ENCODE measurements at regions not wholly inside any gene's neighbourhood (a gene's known extent, or its start where the extent isn't known, plus 50 kb on each side); places are given as distances from the start of the nearest gene placed in this dataset.

DNA sequence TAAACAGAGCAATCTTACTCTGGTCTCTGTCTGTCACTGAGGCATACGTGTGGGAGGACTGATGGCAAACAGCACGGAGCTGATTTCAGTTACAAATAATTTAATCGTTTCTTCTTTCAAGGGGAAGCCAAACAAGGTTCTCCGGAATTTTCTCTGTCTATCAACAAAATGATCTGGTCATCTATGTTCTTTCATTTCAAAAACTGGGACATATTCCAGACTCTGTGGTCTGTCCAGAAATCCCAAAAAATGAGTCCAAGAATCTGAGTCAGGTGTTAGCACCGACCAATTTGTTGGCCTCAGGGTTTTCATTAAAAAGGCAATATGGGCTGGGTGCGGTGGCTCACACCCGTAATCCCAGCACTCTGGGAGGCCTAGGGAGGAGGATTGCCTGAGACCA, 69.9 kb upstream of the ZNF608 start:
- Histone ChIP-seq H3K4me1 (ENCODE audit: control insufficient read depth, insufficient read depth, low read length) (no peaks in the 10 kb centered on the region), H3K79me2 (ENCODE audit: control insufficient read depth, insufficient read depth, low read length) (no peaks in the 10 kb centered on the region), H3K9me3 (replicated peaks; ENCODE audit: control insufficient read depth, insufficient read depth, low read length) (no peaks in the 10 kb centered on the region; the same call in 2 of the 3 replicates), H3K9ac (ENCODE audit: control insufficient read depth, insufficient read depth, low read length) (no peak overlapping the region), H3K4me2 (ENCODE audit: control insufficient read depth, insufficient read depth) (no peak overlapping the region), H2AFZ (ENCODE audit: control insufficient read depth, low read depth, low read length) (no peak overlapping the region), H3K27ac (ENCODE audit: control insufficient read depth, insufficient read depth) (no peak overlapping the region), H3K36me3 (ENCODE audit: control insufficient read depth in 2 of 2, insufficient read depth in 2 of 2, low read length in 1 of 2) (no peaks in the 10 kb centered on the region), H4K20me1 (ENCODE audit: control insufficient read depth, insufficient read depth) (no peaks in the 10 kb centered on the region), H3K27me3 (replicated peaks in 1 of 2; ENCODE audit: control insufficient read depth in 2 of 2, insufficient read depth in 2 of 2, low read length in 1 of 2) (no peaks in the 10 kb centered on the region), H3K4me3 (no peak overlapping the region)
- CTCF ChIA-PET = interaction anchor here (0.6 kb wide), 1 partner anchor 11 kb away, joined by 3 read pairs; no protein-coding TSS in a partner anchor
- POLR2A ChIA-PET = no interaction called here
- ATAC-seq = no peak
- intact Hi-C loops (cut with micrococcal nuclease; ENCODE audit: unreplicated experiment) = no loop called here
- no peak for TF ChIP-seq RAD51 (IDR thresholded peaks at IDR 0.05)
- no peak for TF ChIP-seq PAX5 (IDR thresholded peaks at IDR 0.05; ENCODE audit: borderline replicate concordance, low read depth, low read length)
- TF ChIP-seq, protein P1, sequence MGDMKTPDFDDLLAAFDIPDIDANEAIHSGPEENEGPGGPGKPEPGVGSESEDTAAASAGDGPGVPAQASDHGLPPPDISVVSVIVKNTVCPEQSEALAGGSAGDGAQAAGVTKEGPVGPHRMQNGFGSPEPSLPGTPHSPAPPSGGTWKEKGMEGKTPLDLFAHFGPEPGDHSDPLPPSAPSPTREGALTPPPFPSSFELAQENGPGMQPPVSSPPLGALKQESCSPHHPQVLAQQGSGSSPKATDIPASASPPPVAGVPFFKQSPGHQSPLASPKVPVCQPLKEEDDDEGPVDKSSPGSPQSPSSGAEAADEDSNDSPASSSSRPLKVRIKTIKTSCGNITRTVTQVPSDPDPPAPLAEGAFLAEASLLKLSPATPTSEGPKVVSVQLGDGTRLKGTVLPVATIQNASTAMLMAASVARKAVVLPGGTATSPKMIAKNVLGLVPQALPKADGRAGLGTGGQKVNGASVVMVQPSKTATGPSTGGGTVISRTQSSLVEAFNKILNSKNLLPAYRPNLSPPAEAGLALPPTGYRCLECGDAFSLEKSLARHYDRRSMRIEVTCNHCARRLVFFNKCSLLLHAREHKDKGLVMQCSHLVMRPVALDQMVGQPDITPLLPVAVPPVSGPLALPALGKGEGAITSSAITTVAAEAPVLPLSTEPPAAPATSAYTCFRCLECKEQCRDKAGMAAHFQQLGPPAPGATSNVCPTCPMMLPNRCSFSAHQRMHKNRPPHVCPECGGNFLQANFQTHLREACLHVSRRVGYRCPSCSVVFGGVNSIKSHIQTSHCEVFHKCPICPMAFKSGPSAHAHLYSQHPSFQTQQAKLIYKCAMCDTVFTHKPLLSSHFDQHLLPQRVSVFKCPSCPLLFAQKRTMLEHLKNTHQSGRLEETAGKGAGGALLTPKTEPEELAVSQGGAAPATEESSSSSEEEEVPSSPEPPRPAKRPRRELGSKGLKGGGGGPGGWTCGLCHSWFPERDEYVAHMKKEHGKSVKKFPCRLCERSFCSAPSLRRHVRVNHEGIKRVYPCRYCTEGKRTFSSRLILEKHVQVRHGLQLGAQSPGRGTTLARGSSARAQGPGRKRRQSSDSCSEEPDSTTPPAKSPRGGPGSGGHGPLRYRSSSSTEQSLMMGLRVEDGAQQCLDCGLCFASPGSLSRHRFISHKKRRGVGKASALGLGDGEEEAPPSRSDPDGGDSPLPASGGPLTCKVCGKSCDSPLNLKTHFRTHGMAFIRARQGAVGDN (IDR thresholded peaks at IDR 0.05) = no peak
- TF ChIP-seq PML (IDR thresholded peaks at IDR 0.05; ENCODE audit: low read length) = no peak
- no peak for TF ChIP-seq CBX3 (IDR thresholded peaks at IDR 0.05; ENCODE audit: borderline replicate concordance, low read depth)
- no peak for TF ChIP-seq POLR2AphosphoS2 (IDR thresholded peaks at IDR 0.05; ENCODE audit: low read depth, low read length)
- no peak for TF ChIP-seq RB1 (IDR thresholded peaks at IDR 0.05; ENCODE audit: borderline replicate concordance)
- no peak for TF ChIP-seq YY1 (IDR thresholded peaks at IDR 0.05; ENCODE audit: low read depth, low read length)
- no peak for TF ChIP-seq EED (IDR thresholded peaks at IDR 0.05; ENCODE audit: low read depth)
- no peak for TF ChIP-seq PRDM15 (CRISPR knock-in tag; IDR thresholded peaks at IDR 0.05)
- TF ChIP-seq EP300 (IDR thresholded peaks at IDR 0.05; ENCODE audit: borderline replicate concordance in 1 of 2, control insufficient read depth in 1 of 2, low read depth in 2 of 2, low read length in 2 of 2) = no peak
- no peak for TF ChIP-seq YBX1 (IDR thresholded peaks at IDR 0.05)
- TF ChIP-seq, protein P2, sequence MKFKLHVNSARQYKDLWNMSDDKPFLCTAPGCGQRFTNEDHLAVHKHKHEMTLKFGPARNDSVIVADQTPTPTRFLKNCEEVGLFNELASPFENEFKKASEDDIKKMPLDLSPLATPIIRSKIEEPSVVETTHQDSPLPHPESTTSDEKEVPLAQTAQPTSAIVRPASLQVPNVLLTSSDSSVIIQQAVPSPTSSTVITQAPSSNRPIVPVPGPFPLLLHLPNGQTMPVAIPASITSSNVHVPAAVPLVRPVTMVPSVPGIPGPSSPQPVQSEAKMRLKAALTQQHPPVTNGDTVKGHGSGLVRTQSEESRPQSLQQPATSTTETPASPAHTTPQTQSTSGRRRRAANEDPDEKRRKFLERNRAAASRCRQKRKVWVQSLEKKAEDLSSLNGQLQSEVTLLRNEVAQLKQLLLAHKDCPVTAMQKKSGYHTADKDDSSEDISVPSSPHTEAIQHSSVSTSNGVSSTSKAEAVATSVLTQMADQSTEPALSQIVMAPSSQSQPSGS (IDR thresholded peaks at IDR 0.05; ENCODE audit: low read length) = no peak
- TF ChIP-seq TCF7 (IDR thresholded peaks at IDR 0.05; ENCODE audit: borderline replicate concordance) = no peak
- FAIRE-seq = no peak
- in situ Hi-C loops (cut with MboI) = no loop called here
- no peak for DNase-seq (ENCODE audit: low read depth, low spot score)
- RAD21 ChIA-PET (ENCODE audit: unreplicated experiment) = no interaction called here
- no TSS peak for BruUV-seq (replicated peaks)
- SMC1A ChIA-PET (ENCODE audit: uncharacterized antibody, unreplicated experiment) = interaction anchor here (0.9 to 1.5 kb wide), 2 partner anchors 8 to 13 kb away, joined by 3 to 5 read pairs; no protein-coding TSS in a partner anchor
- 74% methylated on average over 7 of the region's 7 CpGs for WGBS (ENCODE audit: insufficient coverage, insufficient replicate concordance, low lambda C conversion rate, missing lambda C conversion rate)

All from GM12878 (cell line).